Ovary (tissue), 7 donors: ENCODE measurements at regions not wholly inside any gene's neighbourhood (a gene's known extent, or its start where the extent isn't known, plus 50 kb on each side); places are given as distances from the start of the nearest gene placed in this dataset.

Source experiments
- DNase-seq, 5 donors: peaks; one replicate each; pipeline ENCODE4 v3.0.0-alpha.2; 2019 to 2020
- H3K27ac ChIP-seq, 2 donors: fragments of 200-600 bp; one replicate each; pipeline versions ENCODE4 v1.5.1 to v1.8.0; 2019 to 2022
- H3K27me3 ChIP-seq: fragments of 200-600 bp; one replicate; pipeline ENCODE4 v1.8.0; 2022
- H3K36me3 ChIP-seq: fragments of 200-600 bp; sonication (generic); one replicate; pipeline ENCODE4 v1.5.1; 2019
- H3K4me1 ChIP-seq: one replicate; pipeline ENCODE4 v1.8.1; 2013; ENCODE audit warnings: mild to moderate bottlenecking, moderate library complexity; ENCODE audit not compliant: insufficient read depth
- H3K4me3 ChIP-seq: fragments of 200-600 bp; sonication (generic); one replicate; pipeline ENCODE4 v1.5.1; 2017
- H3K9me3 ChIP-seq, 2 donors: fragments of 200-600 bp in 1 of 2; sonication (generic) in 1 of 2; one replicate each; pipeline versions ENCODE4 v1.5.1 to v1.8.1; 2013 to 2019; ENCODE audit warnings: mild to moderate bottlenecking in 1 of 2, moderate library complexity in 1 of 2
- EP300 ChIP-seq: sonication (generic); formaldehyde crosslinking; IDR thresholded peaks from one replicate; pipeline ENCODE4 v1.6.1; 2017; ENCODE audit warnings: antibody characterized with exemption
- POLR2A ChIP-seq: fragments of 450-650 bp; IDR thresholded peaks from one replicate; pipeline ENCODE4 v1.6.1; 2017; ENCODE audit warnings: antibody characterized with exemption, mild to moderate bottlenecking, moderate library complexity
- WGBS, 3 donors: extraction: QIAGEN DNeasy Blood & Tissue Kit in 1 of 3; methylation state at CpG; one replicate each; pipeline versions ENCODE4 v1.1.5 to v1.1.7; 2013 to 2017; 5-methylcytosine and 5-hydroxymethylcytosine counted together
- intact Hi-C, 4 donors: fragments of 100-400 bp; cut with DNase I; formaldehyde crosslinking; loops; one replicate each; pipeline versions ENCODE4 v1.11.0 to v1.15.1; 2022 to 2023
- TF ChIP-seq, protein P1 (sequence below), 3 donors: fragments of 450-650 bp in 2 of 3; fragments of 200-600 bp in 1 of 3; IDR thresholded peaks; one replicate each; pipeline versions ENCODE4 v1.5.1 to v1.8.0; 2016 to 2022; ENCODE audit warnings: antibody characterized with exemption in 3 of 3, mild to moderate bottlenecking in 1 of 3
- donor health status: DM: no; HTN: no; CAD: no; lungs with moderate emphysema.
- donor health status: DM: no; HTN: no; CAD: no.
- donor health status: Bipolar disorder and iron deficiency.
- donor health status: DM: no; HTN: no; CAD: no.
- donor health status: DM: yes; HTN: yes; CAD: no.

DNA sequence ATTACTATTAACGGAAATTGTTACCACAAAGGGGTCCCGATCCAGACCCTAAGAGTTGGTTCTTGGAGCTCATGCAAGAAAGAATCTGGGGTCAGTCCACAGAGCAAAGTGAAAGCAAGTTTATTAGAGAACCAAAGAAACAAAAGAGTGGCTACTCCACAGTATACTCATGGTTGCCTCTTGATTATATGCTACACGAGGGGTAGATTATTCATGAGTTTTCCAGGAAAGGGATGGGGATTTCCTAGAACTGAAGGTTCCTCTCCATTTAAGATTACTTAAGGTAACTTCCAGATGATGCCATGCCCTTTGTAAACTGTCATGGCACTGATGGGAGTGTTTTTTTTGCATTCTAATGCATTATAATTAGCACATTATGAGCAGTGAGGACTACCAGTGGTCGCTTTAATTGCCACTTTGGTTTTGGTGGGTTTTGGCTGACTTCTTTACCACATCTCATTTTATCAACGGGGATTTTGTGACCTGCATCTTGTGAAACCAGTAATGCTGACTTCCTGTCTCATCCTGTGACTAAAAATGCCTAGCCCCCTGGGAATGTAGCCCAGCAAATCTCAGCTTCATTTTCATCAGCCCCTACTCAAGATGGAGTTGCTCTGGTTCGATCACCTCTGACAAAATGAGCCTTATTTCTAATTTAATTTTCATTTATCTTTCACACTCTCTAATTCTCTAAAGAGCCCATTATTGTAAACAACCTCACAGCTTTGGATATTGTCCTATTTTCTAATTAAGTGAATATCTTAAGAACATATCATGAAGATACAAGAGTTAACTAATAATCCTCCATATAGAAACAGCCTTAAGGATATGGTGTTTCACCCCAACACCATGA is 336.3 kb downstream of the RASEF start:
- intact Hi-C loops: no loop called here
- no peaks in the 10 kb centered on the region for H3K9me3 ChIP-seq
- WGBS, 3 donors: 67 to 90% (median 68%) methylated on average over 6 of the region's 6 CpGs
- H3K4me1 ChIP-seq: no peaks in the 10 kb centered on the region
- H3K27me3 ChIP-seq: no peaks in the 10 kb centered on the region
- no peak overlapping the region for H3K4me3 ChIP-seq
- DNase-seq: no peak
- no peak overlapping the region for H3K27ac ChIP-seq
- TF ChIP-seq, protein P1, sequence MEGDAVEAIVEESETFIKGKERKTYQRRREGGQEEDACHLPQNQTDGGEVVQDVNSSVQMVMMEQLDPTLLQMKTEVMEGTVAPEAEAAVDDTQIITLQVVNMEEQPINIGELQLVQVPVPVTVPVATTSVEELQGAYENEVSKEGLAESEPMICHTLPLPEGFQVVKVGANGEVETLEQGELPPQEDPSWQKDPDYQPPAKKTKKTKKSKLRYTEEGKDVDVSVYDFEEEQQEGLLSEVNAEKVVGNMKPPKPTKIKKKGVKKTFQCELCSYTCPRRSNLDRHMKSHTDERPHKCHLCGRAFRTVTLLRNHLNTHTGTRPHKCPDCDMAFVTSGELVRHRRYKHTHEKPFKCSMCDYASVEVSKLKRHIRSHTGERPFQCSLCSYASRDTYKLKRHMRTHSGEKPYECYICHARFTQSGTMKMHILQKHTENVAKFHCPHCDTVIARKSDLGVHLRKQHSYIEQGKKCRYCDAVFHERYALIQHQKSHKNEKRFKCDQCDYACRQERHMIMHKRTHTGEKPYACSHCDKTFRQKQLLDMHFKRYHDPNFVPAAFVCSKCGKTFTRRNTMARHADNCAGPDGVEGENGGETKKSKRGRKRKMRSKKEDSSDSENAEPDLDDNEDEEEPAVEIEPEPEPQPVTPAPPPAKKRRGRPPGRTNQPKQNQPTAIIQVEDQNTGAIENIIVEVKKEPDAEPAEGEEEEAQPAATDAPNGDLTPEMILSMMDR (IDR thresholded peaks at IDR 0.05): no peak
- TF ChIP-seq POLR2A (no peak), EP300 (no peak)
- H3K36me3 ChIP-seq: no peaks in the 10 kb centered on the region

DNA sequence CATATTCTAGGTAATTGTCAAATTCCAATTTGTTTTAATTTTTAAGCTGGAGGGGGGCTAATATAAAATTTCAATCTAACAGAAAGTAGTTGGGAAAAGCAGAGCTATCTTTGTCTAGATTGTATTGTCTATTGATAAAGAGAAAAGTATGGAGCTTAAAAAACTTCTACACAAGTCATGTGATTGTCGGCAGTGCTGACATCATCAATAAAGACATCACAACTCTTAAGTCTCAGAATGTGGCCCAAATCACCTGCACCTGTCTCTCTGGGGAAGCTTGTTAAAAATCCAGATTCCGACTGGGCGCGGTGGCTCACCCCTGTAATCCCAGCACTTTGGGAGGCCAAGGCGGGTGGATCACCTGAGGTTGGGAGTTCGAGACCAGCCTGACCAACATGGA is 333.8 kb downstream of the RASEF start:
- H3K4me3 ChIP-seq: no peak overlapping the region
- no peak for TF ChIP-seq POLR2A
- TF ChIP-seq, protein P1 (IDR thresholded peaks at IDR 0.05): no peak
- no peak for TF ChIP-seq EP300
- H3K9me3 ChIP-seq: no peaks in the 10 kb centered on the region
- no peaks in the 10 kb centered on the region for H3K27me3 ChIP-seq
- no peak for DNase-seq
- no peaks in the 10 kb centered on the region for H3K4me1 ChIP-seq
- H3K36me3 ChIP-seq: no peaks in the 10 kb centered on the region
- WGBS, 3 donors: 93 to 97% (median 94%) methylated on average over 6 of the region's 6 CpGs
- no peak overlapping the region for H3K27ac ChIP-seq
- intact Hi-C loops: no loop called here

- H3K4me1 ChIP-seq: no peaks in the 10 kb centered on the region
- no peak for DNase-seq
- H3K9me3 ChIP-seq: no peaks in the 10 kb centered on the region
- intact Hi-C loops: no loop called here
- H3K36me3 ChIP-seq: no peaks in the 10 kb centered on the region
- H3K27ac ChIP-seq: no peak overlapping the region
- no peaks in the 10 kb centered on the region for H3K27me3 ChIP-seq
- TF ChIP-seq POLR2A (no peak), EP300 (no peak)
- TF ChIP-seq, protein P1 (IDR thresholded peaks at IDR 0.05): no peak
- WGBS, 3 donors: 47 to 50% (median 48%) methylated on average over 1 of the region's 1 CpG
- no peak overlapping the region for H3K4me3 ChIP-seq
Observed at GRCh38 chr9:82729991-82730589, 332.9 kb downstream of the RASEF start.

DNA sequence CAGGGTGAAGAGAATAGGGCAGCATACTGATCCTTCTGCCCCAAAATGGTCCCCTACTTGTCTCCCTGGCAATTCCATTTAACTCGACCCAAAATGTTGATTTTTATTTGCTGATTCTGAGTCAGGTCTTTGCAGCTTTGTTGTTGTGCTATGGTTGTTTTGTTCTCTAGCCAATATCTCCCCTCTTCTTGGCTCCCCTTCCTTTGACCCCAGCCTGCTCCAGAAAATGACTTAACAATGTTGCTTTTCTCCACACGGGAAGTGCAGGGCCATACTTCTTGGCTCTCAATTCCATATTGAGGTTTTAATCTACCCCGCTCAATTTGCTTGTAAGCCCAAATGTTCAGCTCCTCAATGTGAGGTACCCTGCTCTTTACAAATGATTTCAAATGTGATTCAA is 330.0 kb downstream of the RASEF start:
- H3K36me3 ChIP-seq: no peaks in the 10 kb centered on the region
- H3K4me1 ChIP-seq: no peaks in the 10 kb centered on the region
- H3K4me3 ChIP-seq: no peak overlapping the region
- H3K27me3 ChIP-seq: no peaks in the 10 kb centered on the region
- H3K9me3 ChIP-seq: no peaks in the 10 kb centered on the region
- intact Hi-C loops: no loop called here
- DNase-seq: no peak
- TF ChIP-seq EP300 (no peak), POLR2A (no peak)
- TF ChIP-seq, protein P1 (IDR thresholded peaks at IDR 0.05): no peak
- WGBS, 3 donors: 8 to 11% (median 9%) methylated on average over 3 of the region's 3 CpGs
- H3K27ac ChIP-seq: no peak overlapping the region
